Retinal pigment epithelial cell (primary cell): ENCODE measurements at regions not wholly inside any gene's neighbourhood (a gene's known extent, or its start where the extent isn't known, plus 50 kb on each side); places are given as distances from the start of the nearest gene placed in this dataset.

Experiments used
- DNase-seq: peaks from one replicate; pipeline ENCODE4 v3.0.0-alpha.2; 2010; ENCODE audit warnings: low read depth
- H3K4me3 ChIP-seq: 2 replicates; pipeline ENCODE4 v1.5.1; 2011; ENCODE audit warnings: mild to moderate bottlenecking, low read length, control low read depth, moderate library complexity
- CTCF ChIP-seq: conservative IDR thresholded peaks from 2 replicates; pipeline ENCODE4 v1.5.1; 2011; ENCODE audit warnings: low read depth, low read length, control low read depth, inconsistent platforms

DNA sequence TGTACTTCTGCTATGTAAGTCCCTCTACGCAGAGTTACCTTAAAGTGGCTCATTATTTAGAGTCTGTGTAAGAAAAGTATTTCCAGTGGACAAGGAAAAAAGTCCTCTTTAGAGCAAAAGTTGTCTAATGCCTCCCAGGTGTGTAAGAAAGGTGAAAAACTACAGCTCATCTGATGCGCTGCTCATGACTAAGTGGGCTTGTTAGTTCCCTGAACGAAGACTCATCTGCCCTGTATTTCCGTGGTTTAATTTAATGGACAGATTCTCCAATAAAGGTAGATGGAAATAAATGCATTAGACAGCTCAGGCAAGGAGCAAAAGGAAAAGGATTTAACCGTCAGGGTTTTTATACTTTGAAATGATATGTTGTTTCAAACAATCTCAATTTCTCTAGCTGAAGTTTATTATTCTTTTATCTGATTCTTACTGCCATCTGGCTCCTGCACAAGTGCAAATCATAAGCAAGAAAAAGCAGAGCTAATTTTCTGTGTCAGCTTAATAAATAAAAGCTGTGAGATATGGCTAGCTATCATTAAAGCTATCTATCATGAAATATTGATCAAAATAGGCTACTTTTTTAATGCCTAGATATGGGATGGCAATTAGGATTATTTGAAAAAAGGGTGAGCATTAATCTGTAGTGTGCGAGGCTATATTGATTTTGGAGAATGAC is 73.7 kb upstream of the PCDH9 start:
- DNase-seq = no peak
- TF ChIP-seq CTCF = no peak
- H3K4me3 ChIP-seq = no peak overlapping the region

DNA sequence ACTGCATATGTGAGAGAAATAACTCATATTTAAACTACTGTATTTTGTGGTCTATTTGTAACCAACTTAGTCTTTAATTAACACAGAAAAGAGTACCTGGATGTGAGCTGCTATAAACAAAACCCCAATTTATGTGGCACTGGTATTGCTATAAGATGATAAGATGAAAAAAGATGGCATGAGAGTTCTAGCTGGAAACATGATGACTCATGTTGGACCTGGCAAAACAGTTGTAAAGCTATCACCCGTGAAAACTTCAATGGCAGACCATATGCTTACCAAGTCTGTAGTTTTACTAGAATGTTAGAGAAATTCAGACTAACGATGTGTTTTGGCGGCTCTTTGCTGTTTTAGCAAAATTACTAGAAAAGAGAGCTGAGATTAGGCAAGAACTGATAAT is 69.6 kb upstream of the PCDH9 start:
- no peak overlapping the region for H3K4me3 ChIP-seq
- TF ChIP-seq CTCF = no peak
- DNase-seq = no peak

DNA sequence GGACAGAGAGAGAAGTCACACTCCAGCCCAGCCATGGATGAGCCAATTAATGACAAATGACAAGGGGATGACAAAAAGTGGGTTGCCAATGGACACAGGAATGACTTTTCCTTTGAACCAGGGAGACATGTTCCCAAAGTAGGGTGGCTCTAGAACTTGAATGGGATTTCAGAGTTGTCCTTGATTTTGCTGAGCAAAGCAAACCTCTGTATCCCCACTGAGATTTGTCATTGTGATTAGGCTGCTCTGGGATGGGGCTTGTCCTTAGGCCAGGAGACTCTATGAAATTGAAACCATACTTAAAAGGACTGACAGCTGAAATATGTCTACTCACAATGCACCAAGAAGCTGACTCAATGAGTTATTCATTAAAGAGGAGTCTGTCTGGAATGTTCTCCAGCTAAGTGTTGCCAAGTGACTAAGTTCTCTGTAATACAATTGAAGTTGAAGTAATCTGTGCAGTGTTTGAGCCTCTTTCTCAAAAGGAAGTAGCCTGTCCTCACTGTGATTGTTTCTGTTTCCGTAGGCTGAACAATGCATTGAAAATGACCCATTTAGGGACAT is 69.0 kb upstream of the PCDH9 start:
- no peak for DNase-seq
- H3K4me3 ChIP-seq = no peak overlapping the region
- TF ChIP-seq CTCF = no peak

GRCh38 chr13:67298297-67298696 is 68.2 kb upstream of the PCDH9 start:
- DNase-seq = no peak
- H3K4me3 ChIP-seq = no peak overlapping the region
- TF ChIP-seq CTCF = no peak

DNA sequence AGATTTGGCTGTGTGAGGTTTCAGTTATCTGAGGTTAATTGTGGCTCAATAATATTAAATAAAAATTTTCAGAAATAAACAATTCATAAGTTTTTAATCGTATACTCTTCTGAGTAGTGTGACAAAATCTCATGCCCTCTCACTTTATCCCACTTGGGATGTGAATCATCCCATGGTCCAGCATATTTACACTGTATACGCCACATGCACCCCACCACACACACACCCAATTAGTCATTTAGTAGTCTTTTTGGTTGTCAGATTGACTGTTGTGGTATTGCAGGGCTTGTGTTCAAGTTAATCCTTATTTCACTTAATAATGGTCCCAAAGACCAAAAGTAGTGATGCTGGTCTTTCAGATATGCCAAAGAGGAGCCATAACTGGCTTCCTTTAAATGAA is 66.4 kb upstream of the PCDH9 start:
- no peak overlapping the region for H3K4me3 ChIP-seq
- no peak for DNase-seq
- TF ChIP-seq CTCF = no peak

- no peak overlapping the region for H3K4me3 ChIP-seq
- DNase-seq = no peak
- TF ChIP-seq CTCF = no peak
Observed at GRCh38 chr13:67292886-67293285, 62.8 kb upstream of the PCDH9 start.

- no peak overlapping the region for H3K4me3 ChIP-seq
- DNase-seq = no peak
- no peak for TF ChIP-seq CTCF
Observed at GRCh38 chr13:67285611-67286010, 55.5 kb upstream of the PCDH9 start.
